Effector memory CD8-positive, alpha-beta T cell (primary cell): ENCODE measurements at regions not wholly inside any gene's neighbourhood (a gene's known extent, or its start where the extent isn't known, plus 50 kb on each side); places are given as distances from the start of the nearest gene placed in this dataset.

ENCODE experiments used
- ATAC-seq: fragments of 150-1000 bp; cut with Tn5 transposase; replicated peaks from 2 replicates; pipeline ENCODE4 v1.10.0; 2021; ENCODE audit warnings: mild to moderate bottlenecking, moderate library complexity
- DNase-seq, 3 experiments: peaks; one replicate each; pipeline ENCODE4 v3.0.0; 2021
- H3K27ac Mint-ChIP-seq, 2 donors: one replicate each; pipeline ENCODE4 v1.8.0; 2022; ENCODE audit warnings: mild to moderate bottlenecking in 2 of 2, mixed read lengths in 2 of 2, moderate library complexity in 2 of 2
- H3K27me3 Mint-ChIP-seq, 2 donors: one replicate each; pipeline ENCODE4 v1.8.0; 2022; ENCODE audit warnings: mixed read lengths in 2 of 2
- H3K36me3 Mint-ChIP-seq: one replicate; pipeline ENCODE4 v1.8.0; 2022; ENCODE audit warnings: mild to moderate bottlenecking, moderate library complexity, mixed read lengths; ENCODE audit not compliant: insufficient read depth
- H3K4me1 Mint-ChIP-seq, 2 donors: one replicate each; pipeline ENCODE4 v1.8.0; 2022; ENCODE audit warnings: low read depth in 2 of 2, mixed read lengths in 2 of 2
- H3K4me3 Mint-ChIP-seq, 2 donors: one replicate each; pipeline ENCODE4 v1.8.0; 2022; ENCODE audit warnings: mild to moderate bottlenecking in 2 of 2, mixed read lengths in 2 of 2, moderate library complexity in 2 of 2
- H3K9me3 Mint-ChIP-seq, 2 donors: one replicate each; pipeline ENCODE4 v1.8.0; 2022; ENCODE audit warnings: mixed read lengths in 2 of 2

- H3K4me1 Mint-ChIP-seq = no peaks in the 10 kb centered on the region
Measured at GRCh38 chr18:42261731-42262130, 306.7 kb downstream of the PIK3C3 start.

GRCh38 chr18:42264497-42264896 lies 309.5 kb downstream of the PIK3C3 start:
- Mint-ChIP-seq H3K9me3 (no peaks in the 10 kb centered on the region), H3K27ac (no peak overlapping the region), H3K4me3 (no peak overlapping the region), H3K36me3 (no peaks in the 10 kb centered on the region), H3K27me3 (no peaks in the 10 kb centered on the region), H3K4me1 (no peaks in the 10 kb centered on the region)
- DNase-seq = no peak
- no peak for ATAC-seq

More at GRCh38 chr18:42261731-42262130, 306.7 kb downstream of the PIK3C3 start:
- H3K9me3 Mint-ChIP-seq = no peaks in the 10 kb centered on the region
- no peaks in the 10 kb centered on the region for H3K36me3 Mint-ChIP-seq
- no peak for DNase-seq
- no peak overlapping the region for H3K4me3 Mint-ChIP-seq
- H3K27me3 Mint-ChIP-seq = no peaks in the 10 kb centered on the region
- ATAC-seq = no peak
- H3K27ac Mint-ChIP-seq = no peak overlapping the region

- no peak overlapping the region for H3K27ac Mint-ChIP-seq
- no peak for ATAC-seq
- no peaks in the 10 kb centered on the region for H3K9me3 Mint-ChIP-seq
- H3K4me3 Mint-ChIP-seq = no peak overlapping the region
- H3K4me1 Mint-ChIP-seq = no peaks in the 10 kb centered on the region
- H3K27me3 Mint-ChIP-seq = no peaks in the 10 kb centered on the region
- no peak for DNase-seq
- H3K36me3 Mint-ChIP-seq = no peaks in the 10 kb centered on the region
Measured at GRCh38 chr18:42268186-42268725, 313.2 kb downstream of the PIK3C3 start.

- DNase-seq (no peak), ATAC-seq (no peak)
- no peak overlapping the region for H3K4me3 Mint-ChIP-seq
- H3K4me1 Mint-ChIP-seq = no peaks in the 10 kb centered on the region
- H3K36me3 Mint-ChIP-seq = no peaks in the 10 kb centered on the region
- H3K9me3 Mint-ChIP-seq = no peaks in the 10 kb centered on the region
- H3K27ac Mint-ChIP-seq = no peak overlapping the region
- no peaks in the 10 kb centered on the region for H3K27me3 Mint-ChIP-seq
Measured at GRCh38 chr18:42268798-42269197, 313.8 kb downstream of the PIK3C3 start.

- no peaks in the 10 kb centered on the region for H3K4me1 Mint-ChIP-seq
- H3K27ac Mint-ChIP-seq = no peak overlapping the region
- no peaks in the 10 kb centered on the region for H3K36me3 Mint-ChIP-seq
- ATAC-seq (no peak), DNase-seq (no peak)
- no peaks in the 10 kb centered on the region for H3K27me3 Mint-ChIP-seq
- H3K4me3 Mint-ChIP-seq = no peak overlapping the region
- no peaks in the 10 kb centered on the region for H3K9me3 Mint-ChIP-seq
Measured at GRCh38 chr18:42271647-42272414, 316.8 kb downstream of the PIK3C3 start.

- no peaks in the 10 kb centered on the region for H3K9me3 Mint-ChIP-seq
- H3K4me3 Mint-ChIP-seq = no peak overlapping the region
- no peak for ATAC-seq
- H3K27me3 Mint-ChIP-seq = no peaks in the 10 kb centered on the region
- H3K4me1 Mint-ChIP-seq = no peaks in the 10 kb centered on the region
- no peak for DNase-seq
- H3K27ac Mint-ChIP-seq = no peak overlapping the region
- H3K36me3 Mint-ChIP-seq = no peaks in the 10 kb centered on the region
Measured at GRCh38 chr18:42274488-42275137, 319.6 kb downstream of the PIK3C3 start.

GRCh38 chr18:42275138-42275535 lies 320.1 kb downstream of the PIK3C3 start:
- H3K27ac Mint-ChIP-seq = no peak overlapping the region
- H3K27me3 Mint-ChIP-seq = no peaks in the 10 kb centered on the region
- DNase-seq (no peak), ATAC-seq (no peak)
- H3K9me3 Mint-ChIP-seq = no peaks in the 10 kb centered on the region
- H3K36me3 Mint-ChIP-seq = no peaks in the 10 kb centered on the region
- no peaks in the 10 kb centered on the region for H3K4me1 Mint-ChIP-seq
- H3K4me3 Mint-ChIP-seq = no peak overlapping the region

- no peaks in the 10 kb centered on the region for H3K4me1 Mint-ChIP-seq
- ATAC-seq (no peak), DNase-seq (no peak)
- H3K36me3 Mint-ChIP-seq = no peaks in the 10 kb centered on the region
- H3K9me3 Mint-ChIP-seq = no peaks in the 10 kb centered on the region
- no peaks in the 10 kb centered on the region for H3K27me3 Mint-ChIP-seq
- H3K4me3 Mint-ChIP-seq = no peak overlapping the region
- H3K27ac Mint-ChIP-seq = no peak overlapping the region
Measured at GRCh38 chr18:42275949-42276730, 321.1 kb downstream of the PIK3C3 start.

GRCh38 chr18:42281124-42281523 lies 326.1 kb downstream of the PIK3C3 start:
- no peaks in the 10 kb centered on the region for H3K9me3 Mint-ChIP-seq
- no peaks in the 10 kb centered on the region for H3K36me3 Mint-ChIP-seq
- no peak overlapping the region for H3K27ac Mint-ChIP-seq
- no peaks in the 10 kb centered on the region for H3K4me1 Mint-ChIP-seq
- DNase-seq (no peak), ATAC-seq (no peak)
- H3K27me3 Mint-ChIP-seq = no peaks in the 10 kb centered on the region
- H3K4me3 Mint-ChIP-seq = no peak overlapping the region

GRCh38 chr18:42281851-42282250 lies 326.8 kb downstream of the PIK3C3 start:
- Mint-ChIP-seq H3K4me1 (no peaks in the 10 kb centered on the region), H3K36me3 (no peaks in the 10 kb centered on the region), H3K27me3 (no peaks in the 10 kb centered on the region), H3K4me3 (no peak overlapping the region), H3K27ac (no peak overlapping the region), H3K9me3 (no peaks in the 10 kb centered on the region)
- DNase-seq (no peak), ATAC-seq (no peak)

- Mint-ChIP-seq H3K4me1 (no peaks in the 10 kb centered on the region), H3K9me3 (no peaks in the 10 kb centered on the region), H3K27ac (no peak overlapping the region), H3K4me3 (no peak overlapping the region), H3K36me3 (no peaks in the 10 kb centered on the region), H3K27me3 (no peaks in the 10 kb centered on the region)
- DNase-seq (no peak), ATAC-seq (no peak)
Measured at GRCh38 chr18:42287047-42287446, 332.0 kb downstream of the PIK3C3 start.

GRCh38 chr18:42288129-42288528 lies 333.1 kb downstream of the PIK3C3 start:
- H3K27ac Mint-ChIP-seq = no peak overlapping the region
- no peaks in the 10 kb centered on the region for H3K36me3 Mint-ChIP-seq
- no peaks in the 10 kb centered on the region for H3K27me3 Mint-ChIP-seq
- DNase-seq (no peak), ATAC-seq (no peak)
- H3K4me1 Mint-ChIP-seq = no peaks in the 10 kb centered on the region
- no peaks in the 10 kb centered on the region for H3K9me3 Mint-ChIP-seq
- no peak overlapping the region for H3K4me3 Mint-ChIP-seq

- Mint-ChIP-seq H3K36me3 (no peaks in the 10 kb centered on the region), H3K4me3 (no peak overlapping the region), H3K27ac (no peak overlapping the region), H3K9me3 (no peaks in the 10 kb centered on the region), H3K27me3 (no peaks in the 10 kb centered on the region), H3K4me1 (no peaks in the 10 kb centered on the region)
- ATAC-seq (no peak), DNase-seq (no peak)
Measured at GRCh38 chr18:42289526-42289925, 334.5 kb downstream of the PIK3C3 start.
